ENCODE measurements at regions not wholly inside any gene's neighbourhood (a gene's known extent, or its start where the extent isn't known, plus 50 kb on each side); places are given as distances from the start of the nearest gene placed in this dataset.
"Not testable (repeated sequence)": the region's sequence is repeated elsewhere in the genome, so short reads cannot be mapped to it uniquely, and the experiment has no call there.

DNA sequence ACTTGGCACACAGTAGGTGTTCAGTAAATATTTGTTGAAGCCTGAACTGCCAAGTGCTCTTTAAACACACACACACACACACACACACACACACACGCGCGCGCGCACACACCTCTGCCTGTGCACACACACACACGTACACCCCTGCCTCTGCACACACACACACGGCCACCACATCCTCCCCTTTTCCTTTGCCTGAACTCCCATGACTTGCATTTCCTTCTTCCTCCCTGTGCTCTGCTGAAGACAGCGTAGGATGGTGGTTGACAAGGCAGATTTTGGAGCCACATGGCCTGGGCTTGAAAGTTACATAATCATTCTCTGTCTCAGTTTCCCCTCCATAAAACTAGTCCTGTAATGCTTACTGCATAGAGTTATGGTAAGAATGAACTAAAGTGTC lies 712.3 kb downstream of the PTPRU start:
- DNase-seq: no peak

DNA sequence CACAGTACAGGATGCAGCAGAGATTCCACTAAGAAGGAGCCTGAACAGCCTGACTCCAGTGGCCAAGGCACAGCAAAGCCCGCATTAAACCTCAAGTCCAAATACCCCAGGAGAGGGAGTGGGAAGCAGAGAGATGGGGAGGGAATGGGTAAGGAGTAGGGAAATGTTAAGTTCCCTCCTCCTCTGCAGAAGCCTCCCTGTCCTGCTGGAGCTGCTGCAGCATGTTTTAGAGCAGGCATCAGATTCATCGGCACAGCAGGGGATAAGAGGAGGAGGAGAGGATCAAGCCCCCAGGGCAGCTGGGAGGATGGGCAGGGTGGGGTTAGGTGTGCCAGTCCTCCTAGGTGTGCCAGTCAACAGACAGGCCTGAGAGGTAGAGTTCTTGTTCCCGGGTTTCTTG lies 709.7 kb downstream of the PTPRU start:
- peak in 1 of 3 experiments; percentile 20 for DNase-seq

GRCh38 chr1:29945426-29945825 lies 709.1 kb downstream of the PTPRU start:
- no peak for DNase-seq

- DNase-seq: no peak
Measured at GRCh38 chr1:29944253-29944905, 708.1 kb downstream of the PTPRU start.

DNA sequence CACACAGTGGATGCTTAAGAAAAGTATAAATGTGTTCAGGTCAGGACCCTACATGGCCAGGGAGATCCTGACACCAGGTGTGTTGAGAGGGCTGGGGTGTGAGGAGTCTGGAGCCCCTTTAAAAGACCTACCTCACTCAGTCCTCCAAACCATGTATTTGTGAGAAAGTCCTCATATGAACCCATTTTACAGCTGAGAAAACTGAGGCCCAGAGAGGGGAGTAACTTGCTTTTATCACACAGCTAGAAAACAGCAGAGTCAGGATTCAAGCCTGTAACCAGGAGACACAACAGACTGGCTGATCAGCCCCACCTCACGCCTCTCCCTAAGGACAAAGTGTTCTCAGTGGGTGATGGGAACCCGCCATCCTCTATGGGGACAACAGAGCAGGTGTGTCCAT lies 706.7 kb downstream of the PTPRU start:
- DNase-seq: no peak

GRCh38 chr1:29939079-29939478 lies 702.8 kb downstream of the PTPRU start:
- DNase-seq: no peak

GRCh38 chr1:29937356-29937755 lies 701.0 kb downstream of the PTPRU start:
- DNase-seq: no peak

- DNase-seq: peak in 2 of 3 experiments; percentile 27 to 30
Measured at GRCh38 chr1:29936031-29936544, 699.8 kb downstream of the PTPRU start.

GRCh38 chr1:29934255-29934772 lies 698.0 kb downstream of the PTPRU start:
- DNase-seq: no peak

- peak; percentile 50 to 89 (median 71) for DNase-seq
Measured at GRCh38 chr1:29933067-29933466, 696.7 kb downstream of the PTPRU start.

DNA sequence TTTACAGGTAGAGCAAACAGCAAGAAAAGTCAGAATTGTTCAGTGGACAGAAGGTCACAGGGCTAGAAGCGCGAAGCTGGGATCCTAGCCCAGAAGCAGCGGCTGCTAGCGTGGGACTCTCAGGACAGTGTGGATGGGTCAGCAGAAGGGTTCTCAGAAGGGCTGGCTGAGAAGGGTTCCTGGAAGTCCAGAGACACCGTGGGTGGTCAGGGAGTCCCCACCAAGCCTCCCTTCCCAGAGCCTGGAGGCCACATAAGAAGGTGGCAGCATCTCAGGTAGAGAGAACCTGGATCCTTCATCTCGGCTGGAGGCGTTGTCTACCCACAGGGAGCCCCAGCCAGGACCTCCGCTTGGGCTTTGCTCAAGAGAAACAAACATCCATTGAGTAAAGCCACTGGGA lies 696.3 kb downstream of the PTPRU start:
- DNase-seq: no peak

DNA sequence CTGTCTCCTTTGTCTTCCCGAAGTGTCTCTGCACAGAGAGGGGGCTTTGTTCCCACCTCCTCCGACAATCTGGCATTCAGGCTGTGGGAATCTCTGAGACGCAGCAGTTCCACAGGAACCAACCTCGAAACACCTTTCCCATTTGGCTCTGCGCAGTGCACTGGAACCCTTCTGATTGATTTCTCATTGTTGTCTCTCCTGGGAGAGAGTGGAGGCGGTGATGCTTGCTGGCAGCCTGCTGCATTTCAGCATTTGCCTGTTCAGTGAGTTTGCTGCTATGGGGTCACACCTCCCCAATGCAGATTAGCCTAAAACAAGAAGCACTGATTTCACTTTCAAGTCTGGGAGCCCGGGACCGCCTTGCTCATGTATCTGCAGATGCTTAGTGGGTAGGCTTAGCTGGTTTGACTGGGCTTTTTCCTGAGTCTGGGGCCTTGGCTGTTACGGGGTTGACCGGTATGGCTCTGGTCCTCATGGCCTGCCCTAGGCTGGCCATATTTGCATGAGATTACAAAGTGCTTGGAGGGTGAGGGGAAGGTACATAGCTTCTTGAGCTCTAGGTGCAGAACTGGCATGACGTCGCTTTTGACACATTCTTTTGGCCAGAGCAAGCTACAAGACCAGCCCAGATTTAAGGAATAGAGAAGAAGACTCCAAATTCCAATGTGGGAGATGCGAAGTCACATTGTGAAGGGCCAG lies 695.3 kb downstream of the PTPRU start:
- no peak for DNase-seq

GRCh38 chr1:29925058-29925457 lies 688.7 kb downstream of the PTPRU start:
- DNase-seq: no peak

GRCh38 chr1:29924017-29924431 lies 687.7 kb downstream of the PTPRU start:
- peak in 2 of 3 experiments; percentile 23 to 58 for DNase-seq

DNA sequence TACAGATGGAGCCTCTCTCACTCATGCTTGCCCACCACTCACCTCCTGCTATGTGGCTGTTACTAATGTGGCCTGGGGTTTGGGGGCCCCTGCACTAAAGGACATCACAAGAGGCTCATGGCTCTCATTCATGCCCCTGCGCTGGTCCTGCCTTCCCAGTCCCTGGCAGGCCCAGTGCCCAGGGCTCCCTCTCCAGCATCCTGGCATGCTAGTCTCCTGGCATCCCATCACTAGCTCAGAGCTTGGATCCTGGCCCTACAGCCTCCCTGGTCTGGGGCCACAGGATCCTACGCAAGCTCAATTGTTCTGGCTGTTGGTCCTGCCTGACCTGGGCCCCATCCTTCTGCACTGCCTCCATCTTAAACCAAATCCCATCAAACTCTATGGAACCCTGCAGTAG lies 685.4 kb downstream of the PTPRU start:
- no peak for DNase-seq

GRCh38 chr1:29920784-29921183 lies 684.5 kb downstream of the PTPRU start:
- no peak for DNase-seq

GRCh38 chr1:29920316-29920715 lies 684.0 kb downstream of the PTPRU start:
- DNase-seq: no peak

- DNase-seq: not testable (repeated sequence)
Measured at GRCh38 chr1:29919041-29919440, 682.7 kb downstream of the PTPRU start.

DNA sequence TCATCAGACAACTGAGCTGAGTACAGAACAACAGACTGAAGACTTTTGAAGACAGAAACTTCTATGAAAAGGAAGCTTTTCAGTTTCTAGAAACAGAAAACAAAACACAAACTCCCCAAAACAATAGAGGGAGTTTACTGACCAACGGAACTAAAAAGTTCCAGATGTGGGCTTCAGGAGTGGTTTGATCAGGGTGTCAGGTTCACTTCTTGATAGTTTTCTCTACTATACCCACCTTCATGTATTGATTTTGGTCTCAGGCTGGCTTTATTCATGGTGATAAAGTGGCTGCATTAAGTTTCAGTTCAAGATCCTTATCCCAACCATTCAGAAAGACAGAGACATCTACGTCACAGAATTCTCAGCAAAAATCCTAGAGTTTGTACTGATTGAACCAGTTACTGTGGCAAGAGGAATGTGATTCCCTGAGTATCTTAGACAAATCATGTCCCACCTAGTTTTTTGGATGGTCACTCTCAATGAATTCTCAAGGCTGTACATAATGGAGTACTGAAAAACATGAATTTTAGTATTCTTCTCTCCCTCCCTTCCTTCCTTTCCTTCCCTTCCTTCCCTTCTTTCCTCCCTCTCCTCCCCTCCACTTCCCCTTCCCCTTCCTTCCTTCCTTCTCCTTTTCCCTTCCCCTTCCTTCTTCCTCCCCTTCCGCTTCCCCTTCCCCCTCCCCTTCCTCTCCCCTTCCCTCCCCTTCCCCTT lies 680.5 kb downstream of the PTPRU start:
- DNase-seq: no peak

DNA sequence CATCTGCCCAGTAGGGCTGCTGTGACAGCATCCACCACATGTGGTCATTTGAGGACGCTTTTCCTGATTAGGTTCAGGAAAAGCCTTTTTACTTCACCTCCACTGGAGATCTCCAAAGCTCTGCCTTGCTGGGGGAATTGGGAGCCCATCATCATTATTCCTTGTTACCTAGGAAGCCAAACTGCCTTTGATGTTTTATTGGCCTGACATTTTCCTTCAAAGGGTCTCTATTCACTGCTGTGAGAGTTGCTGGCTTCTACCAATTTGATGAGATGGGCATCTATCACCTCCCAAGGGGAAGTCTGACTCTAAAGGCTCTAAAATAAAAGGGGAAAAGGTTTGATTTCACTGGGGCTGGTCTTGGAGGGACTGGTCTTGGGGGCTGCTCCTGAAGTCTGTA lies 678.6 kb downstream of the PTPRU start:
- no peak for DNase-seq

GRCh38 chr1:29912425-29912824 lies 676.1 kb downstream of the PTPRU start:
- DNase-seq: peak in 2 of 3 experiments; percentile 6 to 24

GRCh38 chr1:29909962-29910361 lies 673.6 kb downstream of the PTPRU start:
- DNase-seq: no peak

- no peak for DNase-seq
Measured at GRCh38 chr1:29907596-29907995, 671.3 kb downstream of the PTPRU start.

DNA sequence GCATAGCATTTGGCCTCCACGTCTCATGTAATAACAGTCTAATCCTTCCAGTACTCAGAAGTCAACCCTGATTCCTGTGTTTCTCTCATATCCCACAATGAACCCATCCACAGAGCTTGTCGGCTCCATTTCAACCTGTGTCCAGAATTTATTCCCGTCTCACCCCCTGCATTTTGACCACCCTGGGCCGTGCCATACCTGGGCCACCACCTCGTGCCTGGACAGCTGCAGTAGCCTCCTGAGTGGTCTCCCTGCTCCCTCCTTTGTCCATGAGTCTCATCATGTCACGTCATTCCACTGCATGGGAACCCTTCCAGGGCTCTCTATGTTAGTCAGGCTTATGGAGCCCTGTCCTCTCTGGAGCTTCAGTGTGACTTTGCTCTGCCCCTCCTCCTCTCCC lies 670.6 kb downstream of the PTPRU start:
- no peak for DNase-seq

All from NCI-H1417 (cell line).